MM.1S (cell line): ENCODE measurements at regions not wholly inside any gene's neighbourhood (a gene's known extent, or its start where the extent isn't known, plus 50 kb on each side); places are given as distances from the start of the nearest gene placed in this dataset.

Source experiments
- EZH2 ChIP-seq: fragments of 300-600 bp; sonication (generic); optimal IDR thresholded peaks from 2 replicates; pipeline ENCODE3; 2017; ENCODE audit warnings: low read depth, mild to moderate bottlenecking, antibody characterized with exemption, low read length, mixed read lengths
- EZH2phosphoT487 ChIP-seq: fragments of 300-600 bp; sonication (generic); IDR thresholded peaks from 2 replicates; pipeline ENCODE4 v1.6.1; 2018; ENCODE audit warnings: antibody characterized with exemption, low read length
- TF ChIP-seq, protein P1 (sequence below): fragments of 300-600 bp; sonication (generic); IDR thresholded peaks from 2 replicates; pipeline ENCODE4 v1.5.1; 2016; ENCODE audit warnings: antibody characterized with exemption, low read length, mixed read lengths

DNA sequence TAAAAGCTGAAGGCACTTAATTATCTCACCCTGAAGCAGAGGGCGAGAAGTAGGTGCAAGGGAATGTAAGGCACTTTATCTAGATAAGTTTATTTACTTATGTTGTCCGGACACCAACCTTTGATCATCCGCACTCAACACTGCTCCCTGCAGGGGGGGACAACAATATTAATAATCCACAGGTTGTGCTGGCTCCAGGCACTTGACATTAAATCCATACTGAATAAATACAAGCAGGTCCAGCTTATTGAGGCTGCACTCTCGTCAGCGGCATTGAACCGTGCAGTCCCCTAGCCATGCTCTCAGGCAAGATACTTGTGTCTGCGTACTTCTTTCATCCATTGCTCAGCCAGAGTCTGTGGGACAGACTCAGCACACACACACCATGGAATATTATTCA, 374.5 kb upstream of the NBEA start:
- TF ChIP-seq EZH2 = no peak
- TF ChIP-seq, protein P1, sequence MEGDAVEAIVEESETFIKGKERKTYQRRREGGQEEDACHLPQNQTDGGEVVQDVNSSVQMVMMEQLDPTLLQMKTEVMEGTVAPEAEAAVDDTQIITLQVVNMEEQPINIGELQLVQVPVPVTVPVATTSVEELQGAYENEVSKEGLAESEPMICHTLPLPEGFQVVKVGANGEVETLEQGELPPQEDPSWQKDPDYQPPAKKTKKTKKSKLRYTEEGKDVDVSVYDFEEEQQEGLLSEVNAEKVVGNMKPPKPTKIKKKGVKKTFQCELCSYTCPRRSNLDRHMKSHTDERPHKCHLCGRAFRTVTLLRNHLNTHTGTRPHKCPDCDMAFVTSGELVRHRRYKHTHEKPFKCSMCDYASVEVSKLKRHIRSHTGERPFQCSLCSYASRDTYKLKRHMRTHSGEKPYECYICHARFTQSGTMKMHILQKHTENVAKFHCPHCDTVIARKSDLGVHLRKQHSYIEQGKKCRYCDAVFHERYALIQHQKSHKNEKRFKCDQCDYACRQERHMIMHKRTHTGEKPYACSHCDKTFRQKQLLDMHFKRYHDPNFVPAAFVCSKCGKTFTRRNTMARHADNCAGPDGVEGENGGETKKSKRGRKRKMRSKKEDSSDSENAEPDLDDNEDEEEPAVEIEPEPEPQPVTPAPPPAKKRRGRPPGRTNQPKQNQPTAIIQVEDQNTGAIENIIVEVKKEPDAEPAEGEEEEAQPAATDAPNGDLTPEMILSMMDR = no peak
- TF ChIP-seq EZH2phosphoT487 = no peak
